Lung (tissue), 11 donors: ENCODE measurements at regions not wholly inside any gene's neighbourhood (a gene's known extent, or its start where the extent isn't known, plus 50 kb on each side); places are given as distances from the start of the nearest gene placed in this dataset.

Experiments used
- ATAC-seq: fragments of 200-7000 bp; cut with Tn5 transposase; one replicate; pipeline ENCODE4 v1.9.1; 2020; ENCODE audit warnings: moderate number of reproducible peaks; ENCODE audit not compliant: insufficient read depth, low FRiP score
- DNase-seq, 3 donors: peaks; one replicate each; pipeline ENCODE4 v3.0.0-alpha.2; 2013 to 2017
- H3K27ac ChIP-seq, 2 donors: one replicate each; pipeline ENCODE4 v1.5.1; 2013; ENCODE audit warnings: mild to moderate bottlenecking in 2 of 2, moderate library complexity in 2 of 2, control low read depth in 1 of 2, inconsistent platforms in 1 of 2, low read depth in 1 of 2, low read length in 1 of 2
- H3K27me3 ChIP-seq, 3 donors: one replicate each; pipeline ENCODE4 v1.5.1; 2013; ENCODE audit warnings: low read length in 2 of 3; ENCODE audit not compliant: control insufficient read depth in 3 of 3, insufficient read depth in 3 of 3
- H3K36me3 ChIP-seq, 4 donors: one replicate each; pipeline ENCODE4 v1.5.1; 2013; ENCODE audit warnings: low read length in 4 of 4, mild to moderate bottlenecking in 1 of 4, moderate library complexity in 1 of 4; ENCODE audit not compliant: control insufficient read depth in 4 of 4, insufficient read depth in 4 of 4
- H3K4me1 ChIP-seq, 5 donors: one replicate each; pipeline ENCODE4 v1.5.1; 2013; ENCODE audit warnings: low read length in 5 of 5, mild to moderate bottlenecking in 2 of 5, moderate library complexity in 1 of 5; ENCODE audit not compliant: control insufficient read depth in 5 of 5, insufficient read depth in 5 of 5
- H3K4me3 ChIP-seq: one replicate; pipeline ENCODE4 v1.5.1; 2013; ENCODE audit warnings: mild to moderate bottlenecking, control low read depth, moderate library complexity
- H3K9ac ChIP-seq, 2 donors: one replicate each; pipeline ENCODE4 v1.5.1; 2013; ENCODE audit warnings: low read length in 2 of 2, control low read depth in 1 of 2; ENCODE audit not compliant: insufficient read depth in 1 of 2
- H3K9me3 ChIP-seq, 4 donors: one replicate each; pipeline ENCODE4 v1.5.1; 2013; ENCODE audit warnings: low read length in 3 of 4, mild to moderate bottlenecking in 1 of 4, moderate library complexity in 1 of 4; ENCODE audit not compliant: control insufficient read depth in 4 of 4, insufficient read depth in 3 of 4
- WGBS, 2 donors: extraction: QIAGEN DNeasy Blood & Tissue Kit; methylation state at CpG; one replicate each; pipeline ENCODE4 v1.1.7; 2013; 5-methylcytosine and 5-hydroxymethylcytosine counted together
- TF ChIP-seq, protein P1 (sequence below): IDR thresholded peaks from 2 replicates; pipeline ENCODE4 v1.5.1; 2012; ENCODE audit warnings: mild to moderate bottlenecking; ENCODE audit errors: control extremely low read depth, extremely low read depth
- donor health status: control.
- donor health status: control.
- donor health status: Bipolar disorder and iron deficiency.
- donor health status: healthy.
- donor health status: DM: yes; HTN: yes; CAD: no.

DNA sequence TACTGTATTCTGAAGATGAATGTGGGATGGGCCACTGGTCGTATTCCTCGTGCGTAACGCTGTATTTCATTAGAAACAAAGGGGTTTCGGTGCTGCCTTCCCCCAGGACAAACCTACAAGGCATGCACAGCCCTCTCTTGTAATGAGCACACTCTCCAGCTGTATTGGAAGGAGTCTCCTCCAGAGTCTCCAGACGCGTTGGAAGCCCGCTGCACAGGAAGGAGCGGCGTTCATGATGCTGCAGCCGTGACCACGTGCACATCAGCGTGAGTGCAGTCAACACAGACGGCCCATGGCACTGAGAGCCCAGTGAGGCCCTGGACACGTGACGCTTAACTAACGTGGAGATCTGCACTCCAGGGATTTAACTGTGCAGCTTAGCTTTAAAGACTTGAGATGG lies 209.0 kb upstream of the IRX1 start:
- DNase-seq = no peak
- no peak overlapping the region for H3K27ac ChIP-seq
- WGBS, 2 donors = 84 to 89% methylated on average over 17 of the region's 17 CpGs

DNA sequence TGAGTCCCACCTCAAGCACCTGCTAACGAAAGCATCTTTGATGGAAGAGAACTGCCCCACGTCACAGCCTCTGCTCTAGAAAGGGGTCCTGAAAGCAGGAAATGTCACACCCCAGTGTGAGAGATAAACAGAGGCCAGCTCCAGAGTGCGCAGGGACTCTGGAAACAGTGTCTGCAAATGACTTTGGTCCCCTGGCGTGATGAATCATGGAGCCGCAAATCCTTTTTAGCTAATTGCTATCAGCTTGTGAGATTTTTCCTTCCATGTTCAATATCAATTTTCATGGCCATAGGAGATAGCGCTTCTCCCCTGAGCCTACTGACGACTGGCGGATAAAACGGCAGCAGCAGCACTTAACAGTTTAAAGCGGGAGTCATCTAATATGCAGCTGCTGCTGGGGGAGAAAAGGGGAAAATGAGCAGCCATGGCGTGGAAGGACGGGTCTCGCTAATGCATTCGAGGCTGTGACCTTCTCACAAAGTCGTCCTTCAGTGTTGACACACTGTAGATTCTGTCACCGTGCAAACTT lies 209.6 kb upstream of the IRX1 start:
- DNase-seq = no peak
- TF ChIP-seq, protein P1, sequence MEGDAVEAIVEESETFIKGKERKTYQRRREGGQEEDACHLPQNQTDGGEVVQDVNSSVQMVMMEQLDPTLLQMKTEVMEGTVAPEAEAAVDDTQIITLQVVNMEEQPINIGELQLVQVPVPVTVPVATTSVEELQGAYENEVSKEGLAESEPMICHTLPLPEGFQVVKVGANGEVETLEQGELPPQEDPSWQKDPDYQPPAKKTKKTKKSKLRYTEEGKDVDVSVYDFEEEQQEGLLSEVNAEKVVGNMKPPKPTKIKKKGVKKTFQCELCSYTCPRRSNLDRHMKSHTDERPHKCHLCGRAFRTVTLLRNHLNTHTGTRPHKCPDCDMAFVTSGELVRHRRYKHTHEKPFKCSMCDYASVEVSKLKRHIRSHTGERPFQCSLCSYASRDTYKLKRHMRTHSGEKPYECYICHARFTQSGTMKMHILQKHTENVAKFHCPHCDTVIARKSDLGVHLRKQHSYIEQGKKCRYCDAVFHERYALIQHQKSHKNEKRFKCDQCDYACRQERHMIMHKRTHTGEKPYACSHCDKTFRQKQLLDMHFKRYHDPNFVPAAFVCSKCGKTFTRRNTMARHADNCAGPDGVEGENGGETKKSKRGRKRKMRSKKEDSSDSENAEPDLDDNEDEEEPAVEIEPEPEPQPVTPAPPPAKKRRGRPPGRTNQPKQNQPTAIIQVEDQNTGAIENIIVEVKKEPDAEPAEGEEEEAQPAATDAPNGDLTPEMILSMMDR = no peak
- WGBS, 2 donors = 67 to 69% methylated on average over 16 of the region's 16 CpGs

More for the DNA sequence above, 209.0 kb upstream of the IRX1 start:
- no peaks in the 10 kb centered on the region for H3K4me1 ChIP-seq
- no peak for ATAC-seq
- H3K4me3 ChIP-seq = no peak overlapping the region
- H3K36me3 ChIP-seq = no peaks in the 10 kb centered on the region
- no peak overlapping the region for H3K9ac ChIP-seq
- H3K9me3 ChIP-seq = peaks cover 0 to 4% (median 0%) of the 10 kb centered on the region in 4 donors
- TF ChIP-seq, protein P1 = no peak
- H3K27me3 ChIP-seq = no peaks in the 10 kb centered on the region

DNA sequence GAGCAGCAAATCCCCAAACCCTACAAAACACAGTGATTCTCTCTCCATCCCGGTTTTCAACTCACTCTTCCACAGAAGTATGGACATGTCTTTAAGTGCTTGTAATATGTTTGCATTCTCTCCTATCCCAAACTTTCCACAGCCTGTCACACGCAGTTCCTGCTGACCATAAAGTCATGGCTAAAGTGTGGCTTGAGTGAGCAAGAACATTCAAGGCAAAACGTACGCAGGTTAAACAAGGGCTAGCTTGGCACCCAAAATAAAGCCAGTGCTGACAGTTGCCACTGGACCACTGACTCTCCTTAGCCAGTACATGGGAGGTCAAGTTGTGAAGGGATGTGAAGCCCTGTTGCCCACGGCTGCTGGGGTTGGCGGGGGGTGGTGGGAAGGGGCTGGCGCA lies 211.1 kb upstream of the IRX1 start:
- Histone ChIP-seq H3K27me3 (no peaks in the 10 kb centered on the region), H3K36me3 (no peaks in the 10 kb centered on the region), H3K4me1 (no peaks in the 10 kb centered on the region), H3K9me3 (peaks cover 0 to 2% (median 0%) of the 10 kb centered on the region in 4 donors), H3K9ac (no peak overlapping the region), H3K27ac (no peak overlapping the region), H3K4me3 (no peak overlapping the region)
- TF ChIP-seq, protein P1 = no peak
- DNase-seq (no peak), ATAC-seq (no peak)
- 86 to 94% methylated on average over 7 of the region's 7 CpGs for WGBS, 2 donors

More for the DNA sequence above, 209.6 kb upstream of the IRX1 start:
- ATAC-seq = no peak
- no peak overlapping the region for H3K4me3 ChIP-seq
- no peaks in the 10 kb centered on the region for H3K27me3 ChIP-seq
- peaks cover 0 to 4% (median 0%) of the 10 kb centered on the region in 4 donors for H3K9me3 ChIP-seq
- no peaks in the 10 kb centered on the region for H3K4me1 ChIP-seq
- H3K36me3 ChIP-seq = no peaks in the 10 kb centered on the region
- no peak overlapping the region for H3K27ac ChIP-seq
- H3K9ac ChIP-seq = no peak overlapping the region

DNA sequence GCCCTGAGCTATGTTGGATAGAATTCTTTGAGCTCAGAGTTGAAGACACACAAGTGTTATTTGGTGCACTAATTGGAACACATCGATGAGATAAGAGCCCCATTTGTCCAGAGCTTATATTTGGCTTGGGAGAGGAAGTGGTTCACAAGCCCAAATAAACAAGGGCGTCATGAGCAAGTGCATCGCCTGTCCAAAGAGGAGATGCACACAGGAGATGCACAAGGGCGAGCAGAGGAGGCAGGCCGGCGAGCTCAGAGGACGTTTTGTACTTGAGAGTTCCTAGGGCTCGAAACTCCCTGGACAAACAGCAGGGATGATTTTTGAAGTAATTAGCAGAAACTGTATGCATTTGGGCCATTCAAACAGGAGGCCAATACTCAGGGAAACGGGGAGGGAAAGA lies 212.8 kb upstream of the IRX1 start:
- TF ChIP-seq, protein P1 = no peak
- DNase-seq = no peak
- H3K27me3 ChIP-seq = no peaks in the 10 kb centered on the region
- H3K27ac ChIP-seq = no peak overlapping the region
- H3K9me3 ChIP-seq = peaks cover 0 to 2% (median 0%) of the 10 kb centered on the region in 4 donors
- no peak overlapping the region for H3K4me3 ChIP-seq
- no peaks in the 10 kb centered on the region for H3K36me3 ChIP-seq
- 81 to 83% methylated on average over 9 of the region's 9 CpGs for WGBS, 2 donors
- no peaks in the 10 kb centered on the region for H3K4me1 ChIP-seq
- no peak for ATAC-seq
- H3K9ac ChIP-seq = no peak overlapping the region
